GM12874 (cell line): ENCODE measurements at regions not wholly inside any gene's neighbourhood (a gene's known extent, or its start where the extent isn't known, plus 50 kb on each side); places are given as distances from the start of the nearest gene placed in this dataset.
A peak's percentile ranks its signal among the peaks of the same experiment; 100 is the strongest.

Experiments
- CTCF ChIP-seq: IDR thresholded peaks from 2 replicates; pipeline ENCODE4 v1.5.1; 2011; ENCODE audit warnings: low read depth, mild to moderate bottlenecking, control low read depth, low read length, moderate library complexity; ENCODE audit not compliant: insufficient read depth

DNA sequence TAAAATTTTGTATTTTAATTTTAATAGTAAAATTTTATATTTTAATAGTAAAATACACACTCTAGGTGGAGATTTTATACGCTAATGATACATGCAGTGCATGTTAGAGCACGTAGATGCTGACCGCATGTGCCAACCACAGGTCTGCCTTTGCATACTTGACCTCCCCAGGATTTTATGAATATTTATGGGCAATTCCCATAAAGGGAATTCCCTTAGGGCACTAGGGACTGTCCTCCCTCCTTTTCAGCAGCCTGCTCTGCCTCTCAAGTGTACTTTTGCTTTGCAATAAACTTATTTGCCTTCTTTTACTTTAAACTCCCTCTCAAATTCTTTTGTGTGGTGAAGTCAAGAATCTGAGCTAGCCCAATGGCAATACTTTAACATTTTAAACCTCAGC lies 217.7 kb upstream of the CDH8 start:
- TF ChIP-seq CTCF, result no peak

DNA sequence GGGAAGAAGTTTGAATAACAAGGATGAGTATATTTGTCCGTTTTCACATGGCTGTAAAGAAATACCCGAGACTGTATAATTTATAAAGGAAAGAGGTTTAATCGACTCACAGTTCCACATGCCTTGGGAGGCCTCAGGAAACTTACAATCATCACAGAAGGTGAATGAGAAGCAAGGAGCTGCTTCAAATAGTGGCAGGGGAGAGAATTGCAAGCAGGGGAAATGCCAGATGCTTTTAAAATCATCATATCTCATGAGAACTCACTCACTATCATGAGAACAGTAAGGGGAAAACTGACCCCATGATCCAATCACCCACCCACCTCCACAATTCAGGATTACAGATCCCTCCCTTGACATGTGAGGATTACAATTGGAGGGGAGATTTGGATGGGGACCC lies 212.8 kb upstream of the CDH8 start:
- TF ChIP-seq CTCF, result no peak

DNA sequence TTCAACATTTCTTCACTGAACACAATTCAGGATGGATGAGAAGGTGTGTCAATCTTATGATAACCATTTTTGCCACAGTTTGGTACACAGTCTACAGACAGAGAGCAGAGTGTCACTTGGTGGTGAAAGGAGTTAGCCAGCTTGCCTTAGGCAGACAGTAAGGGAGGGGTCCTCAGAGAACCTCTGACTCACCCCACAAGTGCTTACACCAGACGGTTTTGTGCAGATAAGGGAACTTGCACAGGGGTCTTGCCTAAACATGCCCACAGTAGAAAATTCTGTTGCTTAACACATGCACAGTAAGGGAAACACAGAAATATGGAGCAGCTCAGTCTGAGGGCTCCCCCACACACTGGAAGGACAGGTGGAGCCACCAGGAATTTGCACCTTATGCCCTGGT lies 204.5 kb upstream of the CDH8 start:
- TF ChIP-seq CTCF, result no peak

DNA sequence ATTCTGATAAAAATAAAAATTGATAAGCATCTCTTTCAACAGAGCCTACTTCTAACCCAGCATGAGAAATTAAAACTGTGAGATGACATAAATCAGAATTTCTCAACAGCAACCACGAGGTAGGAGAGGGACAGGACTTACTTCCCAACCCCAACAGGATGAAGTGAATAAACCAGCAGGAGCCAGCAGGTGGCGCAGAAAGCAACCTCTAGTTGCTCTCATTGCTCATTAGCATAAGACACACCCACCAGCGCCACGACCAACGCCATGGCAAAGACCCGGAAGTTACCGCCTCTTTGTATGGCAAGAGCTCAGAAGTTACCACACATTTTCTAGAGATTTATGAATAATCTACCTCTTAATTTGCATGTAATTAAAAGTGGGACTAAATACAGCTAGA lies 189.4 kb upstream of the CDH8 start:
- peak; percentile 52; the same call in 1 of the 2 replicates for TF ChIP-seq CTCF

GRCh38 chr16:62224646-62225209 lies 188.5 kb upstream of the CDH8 start:
- no peak for TF ChIP-seq CTCF

- TF ChIP-seq CTCF, result no peak
Measured at GRCh38 chr16:62216837-62217236, 180.6 kb upstream of the CDH8 start.

GRCh38 chr16:62213763-62214162 lies 177.5 kb upstream of the CDH8 start:
- TF ChIP-seq CTCF, result peak; percentile 31; the same call in 1 of the 2 replicates
